Heart left ventricle (tissue), 16 donors: ENCODE measurements at regions not wholly inside any gene's neighbourhood (a gene's known extent, or its start where the extent isn't known, plus 50 kb on each side); places are given as distances from the start of the nearest gene placed in this dataset.

Experiments
- ATAC-seq, 4 donors: fragments of 200-7000 bp; cut with Tn5 transposase; one replicate each; pipeline ENCODE4 v1.9.1; 2020 to 2022; ENCODE audit warnings: moderate library complexity in 4 of 4, mild to moderate bottlenecking in 3 of 4, moderate number of reproducible peaks in 1 of 4
- DNase-seq, 5 donors: peaks; one replicate each; pipeline ENCODE4 v3.0.0-alpha.2; 2020
- H3K27ac ChIP-seq, 12 donors: fragments of 200-600 bp; sonication (generic) in 4 of 12; one replicate each; pipeline versions ENCODE4 v1.5.0 to v1.8.0; 2016 to 2022; ENCODE audit warnings: mild to moderate bottlenecking in 2 of 12
- H3K27me3 ChIP-seq, 9 donors: fragments of 200-600 bp; sonication (generic) in 2 of 9; one replicate each; pipeline versions ENCODE4 v1.5.1 to v1.8.0; 2016 to 2022; ENCODE audit warnings: mild to moderate bottlenecking in 3 of 9
- H3K36me3 ChIP-seq, 9 donors: fragments of 200-600 bp; sonication (generic) in 2 of 9; one replicate each; pipeline versions ENCODE4 v1.5.0 to v1.8.0; 2018 to 2022; ENCODE audit warnings: mild to moderate bottlenecking in 2 of 9
- H3K4me1 ChIP-seq, 12 donors: fragments of 200-600 bp; sonication (generic) in 4 of 12; one replicate each; pipeline versions ENCODE4 v1.5.0 to v1.8.0; 2016 to 2022; ENCODE audit warnings: mild to moderate bottlenecking in 3 of 12
- H3K4me3 ChIP-seq, 12 donors: fragments of 200-600 bp; sonication (generic) in 4 of 12; one replicate each; pipeline versions ENCODE4 v1.5.0 to v1.8.0; 2017 to 2022; ENCODE audit warnings: mild to moderate bottlenecking in 9 of 12, moderate library complexity in 4 of 12
- H3K9me3 ChIP-seq, 12 donors: fragments of 200-600 bp; sonication (generic) in 4 of 12; one replicate each; pipeline versions ENCODE4 v1.5.0 to v1.8.0; 2016 to 2022; ENCODE audit warnings: mild to moderate bottlenecking in 1 of 12
- POLR2A ChIP-seq, 2 donors: fragments of 450-650 bp; IDR thresholded peaks; one replicate each; pipeline ENCODE4 v1.6.1; 2017; ENCODE audit warnings: antibody characterized with exemption in 2 of 2, mild to moderate bottlenecking in 2 of 2, moderate library complexity in 2 of 2
- WGBS, 4 donors: extraction: QIAGEN DNeasy Blood & Tissue Kit in 2 of 4; methylation state at CpG; one replicate each; pipeline versions ENCODE4 v1.1.5 to v1.1.7; 2013 to 2018; 5-methylcytosine and 5-hydroxymethylcytosine counted together
- intact Hi-C, 10 donors: fragments of 100-400 bp; cut with DNase I; formaldehyde crosslinking; loops; one replicate each; pipeline versions ENCODE4 v1.11.1 to v1.14.2; 2022
- TF ChIP-seq, protein P1 (sequence below), 12 donors: fragments of 200-600 bp; sonication (generic) in 4 of 12; IDR thresholded peaks; one replicate each; pipeline versions ENCODE4 v1.5.0 to v1.8.0; 2018 to 2022; ENCODE audit warnings: antibody characterized with exemption in 12 of 12, mild to moderate bottlenecking in 5 of 12
- donor health status: ischemic (EF 13 %, LVEDD 7.1; RV severe dilation, severe dysfunction).
- donor health status: healthy with polysubstance abuse.
- donor health status: DM: no; HTN: yes; CAD: no.
- donor health status: DM: no; HTN: no; CAD: no.
- donor health status: ischemic (EF 25% LVEDD 6.9; RV normal size, moderate dysfunction).
- donor health status: ischemic (EF 25% LVEDD 5.7; RV mildly dilated, moderate dysfunction).
- donor health status: healthy.
- donor health status: DM: yes; HTN: yes; CAD: no.
- donor health status: ischemic (EF 35%, LVEDD 5.7; RV mildly dilated, moderate dysfunction).
- donor health status: nonischemic (EF 11% LVEDD 7.7; RV severe dilation, severe dysfunction).
- donor health status: DM: yes; HTN: yes; CAD: no.
- donor health status: PGD.
- donor health status: ischemic (EF 29% LVEDD 5.4; RV normal size, mild dysfunction).
- donor health status: nonischemic (EF 23%, LVEDD 6.1; RV moderate dilation, normal function).

DNA sequence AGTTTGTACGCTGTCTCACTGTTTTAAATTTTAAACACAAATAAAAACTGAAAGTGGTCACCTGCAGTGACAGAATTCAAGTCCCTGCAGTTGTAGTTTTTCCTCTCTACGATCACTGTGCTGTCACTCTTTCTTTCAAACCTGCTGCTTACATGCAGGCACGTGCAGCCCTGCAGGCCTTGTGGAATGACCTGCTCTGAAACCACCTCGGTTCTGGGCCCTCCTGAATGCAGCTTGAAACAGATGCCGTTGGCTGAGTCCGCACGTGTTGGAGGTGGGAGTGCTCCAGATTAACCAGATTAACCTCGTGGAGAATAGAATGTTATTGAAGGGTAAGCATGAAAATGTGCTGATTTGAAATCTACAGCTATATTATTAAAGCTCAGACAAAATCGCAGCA, 126.0 kb upstream of the ERCC6L2 start:
- Histone ChIP-seq H3K4me1 (peaks cover 0 to 21% (median 5%) of the 10 kb centered on the region in 12 donors), H3K27ac (no peak overlapping the region), H3K36me3 (no peaks in the 10 kb centered on the region), H3K27me3 (peaks cover 0 to 21% (median 4%) of the 10 kb centered on the region in 9 donors), H3K9me3 (no peaks in the 10 kb centered on the region), H3K4me3 (no peak overlapping the region)
- WGBS, 4 donors: 68 to 72% (median 70%) methylated on average over 9 of the region's 9 CpGs
- TF ChIP-seq, protein P1, sequence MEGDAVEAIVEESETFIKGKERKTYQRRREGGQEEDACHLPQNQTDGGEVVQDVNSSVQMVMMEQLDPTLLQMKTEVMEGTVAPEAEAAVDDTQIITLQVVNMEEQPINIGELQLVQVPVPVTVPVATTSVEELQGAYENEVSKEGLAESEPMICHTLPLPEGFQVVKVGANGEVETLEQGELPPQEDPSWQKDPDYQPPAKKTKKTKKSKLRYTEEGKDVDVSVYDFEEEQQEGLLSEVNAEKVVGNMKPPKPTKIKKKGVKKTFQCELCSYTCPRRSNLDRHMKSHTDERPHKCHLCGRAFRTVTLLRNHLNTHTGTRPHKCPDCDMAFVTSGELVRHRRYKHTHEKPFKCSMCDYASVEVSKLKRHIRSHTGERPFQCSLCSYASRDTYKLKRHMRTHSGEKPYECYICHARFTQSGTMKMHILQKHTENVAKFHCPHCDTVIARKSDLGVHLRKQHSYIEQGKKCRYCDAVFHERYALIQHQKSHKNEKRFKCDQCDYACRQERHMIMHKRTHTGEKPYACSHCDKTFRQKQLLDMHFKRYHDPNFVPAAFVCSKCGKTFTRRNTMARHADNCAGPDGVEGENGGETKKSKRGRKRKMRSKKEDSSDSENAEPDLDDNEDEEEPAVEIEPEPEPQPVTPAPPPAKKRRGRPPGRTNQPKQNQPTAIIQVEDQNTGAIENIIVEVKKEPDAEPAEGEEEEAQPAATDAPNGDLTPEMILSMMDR (IDR thresholded peaks at IDR 0.05): no peak
- no peak for TF ChIP-seq POLR2A (IDR thresholded peaks at IDR 0.05)
- DNase-seq (no peak), ATAC-seq (no peak)
- intact Hi-C loops: no loop called here

DNA sequence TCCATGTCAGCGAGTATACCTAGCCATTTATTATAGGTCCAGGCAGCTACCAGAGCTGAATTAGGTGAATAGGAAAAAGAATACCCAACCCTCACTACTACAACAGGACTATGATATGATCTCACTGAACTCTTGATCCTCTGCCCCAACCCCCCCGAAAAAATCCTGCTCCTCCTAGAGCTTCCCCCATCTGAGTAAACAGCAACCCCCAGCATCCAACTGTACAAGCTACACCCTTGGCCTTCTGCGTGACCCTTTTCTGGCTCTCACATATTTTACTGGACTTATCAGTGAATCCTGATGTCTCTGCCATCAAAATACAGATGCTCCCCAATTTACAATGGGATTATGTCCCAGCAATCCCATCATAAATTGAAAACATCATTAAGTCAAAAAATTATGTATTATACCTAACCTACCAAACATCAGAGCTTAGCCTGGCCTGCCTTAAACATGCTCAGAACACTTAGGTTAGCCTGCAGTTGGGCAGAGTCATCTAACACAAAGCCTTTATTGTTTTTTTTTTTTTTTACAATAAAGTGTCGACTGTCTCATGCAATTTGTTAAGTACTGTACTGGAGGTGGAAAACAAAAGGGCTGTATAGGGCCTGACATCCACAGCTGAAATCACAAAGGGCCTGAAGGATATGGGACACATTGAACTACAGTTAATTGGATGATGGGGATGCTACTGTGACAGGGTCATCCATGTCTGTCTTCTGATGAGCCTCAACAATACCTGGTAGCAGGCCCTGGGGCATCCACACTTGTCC, 128.9 kb upstream of the ERCC6L2 start:
- ATAC-seq: no peak
- DNase-seq: no peak
- Histone ChIP-seq H3K4me1 (no peaks in the 10 kb centered on the region), H3K9me3 (no peaks in the 10 kb centered on the region), H3K27me3 (peaks cover 0 to 13% (median 0%) of the 10 kb centered on the region in 9 donors), H3K36me3 (no peaks in the 10 kb centered on the region), H3K4me3 (no peak overlapping the region), H3K27ac (no peak overlapping the region)
- 77 to 84% (median 78%) methylated on average over 4 of the region's 4 CpGs for WGBS, 4 donors
- TF ChIP-seq, protein P1 (IDR thresholded peaks at IDR 0.05): no peak
- intact Hi-C loops: no loop called here

DNA sequence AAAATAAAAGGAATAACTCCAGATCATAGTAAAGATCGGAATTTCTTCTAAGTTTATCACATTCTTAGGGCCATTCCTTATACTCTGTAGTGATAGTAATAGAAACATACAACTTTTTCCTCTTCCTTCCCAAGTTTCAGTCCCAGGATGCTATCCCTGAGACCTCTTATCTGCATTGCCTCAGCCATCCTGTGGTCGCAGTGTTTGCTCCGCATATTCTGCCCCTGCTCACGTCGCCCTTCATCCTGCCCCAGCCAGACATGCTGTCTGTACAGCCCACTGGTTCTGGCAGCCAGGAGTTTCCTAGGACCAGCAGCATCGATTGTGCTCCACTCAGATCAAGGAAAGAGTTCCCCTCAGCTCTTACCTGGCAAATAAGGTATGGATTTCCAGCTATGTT, 132.7 kb upstream of the ERCC6L2 start:
- intact Hi-C loops: no loop called here
- peaks cover 0 to 5% (median 0%) of the 10 kb centered on the region in 9 donors for H3K27me3 ChIP-seq
- no peaks in the 10 kb centered on the region for H3K36me3 ChIP-seq
- no peak for ATAC-seq
- no peak overlapping the region for H3K27ac ChIP-seq
- WGBS, 4 donors: 36 to 51% (median 45%) methylated on average over 6 of the region's 6 CpGs
- no peaks in the 10 kb centered on the region for H3K4me1 ChIP-seq
- no peaks in the 10 kb centered on the region for H3K9me3 ChIP-seq
- DNase-seq: no peak
- no peak for TF ChIP-seq POLR2A (IDR thresholded peaks at IDR 0.05)
- TF ChIP-seq, protein P1 (IDR thresholded peaks at IDR 0.05): no peak
- H3K4me3 ChIP-seq: no peak overlapping the region

DNA sequence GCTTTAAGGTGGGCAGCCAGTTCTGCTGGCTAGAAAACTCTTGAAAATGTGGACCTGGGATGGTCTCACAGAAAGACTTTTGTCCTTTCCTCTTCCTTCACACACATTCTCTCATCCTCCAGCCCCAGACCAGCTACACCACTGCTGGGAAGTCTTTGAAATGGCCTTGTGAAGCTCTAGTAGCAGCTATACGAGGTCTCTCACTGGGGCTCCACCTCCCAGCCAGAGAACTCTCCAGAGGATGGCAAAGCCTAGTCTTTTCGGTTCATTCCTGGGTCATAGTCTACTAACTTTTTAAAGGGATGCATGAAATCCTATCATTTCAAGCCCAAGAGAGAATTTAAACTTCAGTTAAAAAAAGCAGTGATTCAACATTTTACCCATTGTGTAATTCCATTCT, 133.9 kb upstream of the ERCC6L2 start:
- Histone ChIP-seq H3K4me3 (no peak overlapping the region), H3K4me1 (no peaks in the 10 kb centered on the region), H3K9me3 (no peaks in the 10 kb centered on the region), H3K36me3 (no peaks in the 10 kb centered on the region), H3K27ac (no peak overlapping the region), H3K27me3 (peaks cover 0 to 5% (median 0%) of the 10 kb centered on the region in 9 donors)
- TF ChIP-seq, protein P1 (IDR thresholded peaks at IDR 0.05): no peak
- TF ChIP-seq POLR2A (IDR thresholded peaks at IDR 0.05): no peak
- intact Hi-C loops: no loop called here
- WGBS, 4 donors: 32 to 60% (median 43%) methylated on average over 2 of the region's 2 CpGs
- DNase-seq: no peak
- no peak for ATAC-seq
